ENCODE measurements at regions not wholly inside any gene's neighbourhood (a gene's known extent, or its start where the extent isn't known, plus 50 kb on each side); places are given as distances from the start of the nearest gene placed in this dataset.
A peak's percentile ranks its signal among the peaks of the same experiment; 100 is the strongest.

DNA sequence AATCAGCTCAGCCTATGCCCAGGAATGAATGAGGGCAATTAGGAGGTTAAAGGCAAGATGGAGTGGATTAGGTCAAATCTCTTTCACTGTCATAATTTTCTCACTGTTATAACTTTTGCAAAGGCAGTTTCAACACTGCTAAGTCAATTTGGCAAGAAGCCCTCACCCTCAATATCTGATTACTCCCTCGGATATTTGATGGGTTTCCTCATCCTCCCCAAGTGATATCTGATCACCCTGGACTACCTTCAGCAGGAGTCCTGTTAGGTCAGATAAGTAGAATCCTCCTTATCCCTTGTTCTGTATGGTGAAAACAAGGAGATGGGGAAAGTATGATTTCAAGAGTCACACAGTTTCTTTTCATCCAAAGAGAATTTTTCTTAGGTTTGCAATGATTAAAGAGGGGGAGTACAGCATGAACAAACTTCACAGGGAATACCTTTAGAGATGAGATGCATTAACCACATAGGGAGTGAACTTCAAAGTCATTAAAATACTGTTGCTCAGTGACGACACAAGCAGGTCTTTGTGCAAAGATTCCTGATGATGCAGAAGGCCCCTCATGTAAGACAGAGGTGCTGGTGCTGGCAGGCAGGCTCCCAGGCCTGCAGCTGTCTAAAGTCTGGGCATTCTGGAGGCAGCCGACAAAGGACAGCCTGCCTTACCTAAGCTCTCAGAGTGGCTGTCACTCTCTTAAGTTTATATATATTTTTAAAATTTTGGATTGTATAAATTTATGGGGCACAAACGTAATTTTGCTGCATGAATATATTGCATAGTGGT, 75.4 kb upstream of the POM121L12 start:
- Histone ChIP-seq H3K27ac (no peak overlapping the region), H3K36me3 (no peaks in the 10 kb centered on the region), H3K4me1 (peaks cover 0 to 10% (median 0%) of the 10 kb centered on the region in 9 donors), H3K9me3 (peaks cover 0 to 5% (median 0%) of the 10 kb centered on the region in 11 donors), H3K4me3 (no peak overlapping the region), H3K27me3 (no peaks in the 10 kb centered on the region)
- WGBS, 2 donors = 47 to 57% methylated on average over 4 of the region's 4 CpGs
- ATAC-seq (no peak), DNase-seq (no peak)
- intact Hi-C loops (cut with DNase I) = no loop called here
- TF ChIP-seq, protein P1, sequence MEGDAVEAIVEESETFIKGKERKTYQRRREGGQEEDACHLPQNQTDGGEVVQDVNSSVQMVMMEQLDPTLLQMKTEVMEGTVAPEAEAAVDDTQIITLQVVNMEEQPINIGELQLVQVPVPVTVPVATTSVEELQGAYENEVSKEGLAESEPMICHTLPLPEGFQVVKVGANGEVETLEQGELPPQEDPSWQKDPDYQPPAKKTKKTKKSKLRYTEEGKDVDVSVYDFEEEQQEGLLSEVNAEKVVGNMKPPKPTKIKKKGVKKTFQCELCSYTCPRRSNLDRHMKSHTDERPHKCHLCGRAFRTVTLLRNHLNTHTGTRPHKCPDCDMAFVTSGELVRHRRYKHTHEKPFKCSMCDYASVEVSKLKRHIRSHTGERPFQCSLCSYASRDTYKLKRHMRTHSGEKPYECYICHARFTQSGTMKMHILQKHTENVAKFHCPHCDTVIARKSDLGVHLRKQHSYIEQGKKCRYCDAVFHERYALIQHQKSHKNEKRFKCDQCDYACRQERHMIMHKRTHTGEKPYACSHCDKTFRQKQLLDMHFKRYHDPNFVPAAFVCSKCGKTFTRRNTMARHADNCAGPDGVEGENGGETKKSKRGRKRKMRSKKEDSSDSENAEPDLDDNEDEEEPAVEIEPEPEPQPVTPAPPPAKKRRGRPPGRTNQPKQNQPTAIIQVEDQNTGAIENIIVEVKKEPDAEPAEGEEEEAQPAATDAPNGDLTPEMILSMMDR (IDR thresholded peaks at IDR 0.05) = no peak

DNA sequence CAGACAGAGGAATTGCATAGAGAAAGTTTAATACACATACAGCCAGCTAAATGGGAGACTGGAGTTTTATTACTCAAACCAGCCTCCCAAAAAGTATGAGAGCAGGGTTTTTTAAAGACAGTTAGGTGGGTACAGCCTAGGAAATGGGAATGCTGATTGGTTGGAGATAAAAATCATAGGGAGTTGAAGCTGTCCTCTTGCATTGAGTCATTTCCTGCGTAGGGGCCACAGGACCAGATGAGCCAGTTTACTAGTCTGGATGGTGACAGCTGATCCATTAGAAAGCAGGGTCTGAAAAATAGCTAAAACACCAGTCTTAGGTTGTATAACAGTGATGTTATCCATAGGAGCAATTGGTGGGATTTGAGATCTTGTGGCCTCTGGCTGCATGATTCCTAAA, 76.1 kb upstream of the POM121L12 start:
- Histone ChIP-seq H3K9me3 (peaks cover 0 to 5% (median 0%) of the 10 kb centered on the region in 11 donors), H3K4me1 (peaks cover 0 to 10% (median 0%) of the 10 kb centered on the region in 9 donors), H3K27me3 (no peaks in the 10 kb centered on the region), H3K27ac (no peak overlapping the region), H3K4me3 (no peak overlapping the region), H3K36me3 (no peaks in the 10 kb centered on the region)
- 69 to 84% methylated on average over 1 of the region's 1 CpG for WGBS, 2 donors
- TF ChIP-seq, protein P1 (IDR thresholded peaks at IDR 0.05) = no peak
- ATAC-seq (no peak), DNase-seq (no peak)
- intact Hi-C loops (cut with DNase I) = no loop called here

DNA sequence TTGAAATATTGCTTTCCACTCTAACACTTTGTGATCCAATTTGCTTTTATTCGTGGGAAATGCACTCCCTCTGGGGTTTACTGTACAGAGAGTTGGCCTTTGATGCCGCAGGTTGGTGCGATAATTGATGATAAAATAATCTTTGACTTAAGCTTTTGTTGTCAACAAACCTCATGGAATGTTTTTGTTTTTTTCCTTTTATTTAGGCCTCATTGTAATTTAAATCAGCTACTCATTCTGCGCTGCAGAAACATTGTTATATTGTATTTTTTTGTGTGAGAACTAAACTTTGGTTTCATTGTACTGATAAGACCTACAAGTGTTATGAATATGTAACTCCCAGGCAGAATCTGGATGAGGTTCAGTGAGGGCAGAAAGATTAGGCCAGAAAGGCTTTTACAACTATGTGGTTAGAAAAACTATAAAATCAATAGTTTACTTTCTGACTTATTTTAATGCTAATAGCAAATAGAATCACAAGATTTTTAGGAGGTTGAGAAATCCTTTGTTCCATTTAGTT, 76.8 kb upstream of the POM121L12 start:
- TF ChIP-seq, protein P1 (IDR thresholded peaks at IDR 0.05) = no peak
- WGBS, 2 donors = 78 to 89% methylated on average over 4 of the region's 4 CpGs
- intact Hi-C loops (cut with DNase I) = no loop called here
- no peak for ATAC-seq
- no peaks in the 10 kb centered on the region for H3K27me3 ChIP-seq
- peaks cover 0 to 5% (median 0%) of the 10 kb centered on the region in 11 donors for H3K9me3 ChIP-seq
- H3K4me3 ChIP-seq = no peak overlapping the region
- H3K36me3 ChIP-seq = no peaks in the 10 kb centered on the region
- H3K4me1 ChIP-seq = peaks cover 0 to 10% (median 0%) of the 10 kb centered on the region in 9 donors
- DNase-seq = no peak
- no peak overlapping the region for H3K27ac ChIP-seq

DNA sequence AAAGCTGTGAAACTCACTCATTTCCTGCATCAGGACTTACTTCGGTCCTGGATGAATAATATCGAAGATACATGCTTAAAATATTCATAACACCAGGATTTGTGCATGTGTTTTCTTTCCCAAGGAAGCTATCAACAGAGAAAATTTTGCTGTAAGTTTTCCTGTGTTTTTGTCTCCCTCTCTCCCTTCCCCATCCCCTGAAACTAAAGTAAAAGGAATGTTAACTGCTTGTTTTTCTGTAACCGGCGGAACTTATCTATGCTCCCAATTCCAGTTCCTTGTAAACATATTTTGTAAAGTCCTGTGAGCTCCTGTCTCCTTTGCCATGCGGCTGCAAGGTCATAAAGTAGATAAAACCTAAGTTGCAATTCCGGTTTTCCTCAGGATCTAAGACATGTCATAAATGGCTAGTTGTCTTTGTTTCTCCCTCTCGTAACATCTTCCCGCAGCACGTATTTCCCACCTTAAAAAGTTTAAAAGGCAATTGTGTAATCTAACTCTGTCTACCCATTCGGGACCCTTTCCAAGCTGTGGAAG, 79.0 kb upstream of the POM121L12 start:
- Histone ChIP-seq H3K4me1 (peaks cover 0 to 4% (median 0%) of the 10 kb centered on the region in 9 donors), H3K27ac (no peak overlapping the region), H3K9me3 (no peaks in the 10 kb centered on the region), H3K27me3 (no peaks in the 10 kb centered on the region), H3K36me3 (no peaks in the 10 kb centered on the region), H3K4me3 (peak overlapping the region in 2 of 10 donors; percentile 1 to 11)
- TF ChIP-seq, protein P1 (IDR thresholded peaks at IDR 0.05) = no peak
- ATAC-seq (no peak), DNase-seq (no peak)
- 36 to 52% methylated on average over 10 of the region's 10 CpGs for WGBS, 2 donors
- intact Hi-C loops (cut with DNase I) = no loop called here

Data from heart right ventricle (tissue), 16 donors.